Glutamatergic neuron (in vitro differentiated cells): ENCODE measurements at regions not wholly inside any gene's neighbourhood (a gene's known extent, or its start where the extent isn't known, plus 50 kb on each side); places are given as distances from the start of the nearest gene placed in this dataset.

Experiments
- DNase-seq: peaks from one replicate; pipeline ENCODE4 v3.0.0; 2022
- H3K27ac Mint-ChIP-seq: one replicate; pipeline ENCODE4 v1.8.0; 2020; ENCODE audit warnings: mild to moderate bottlenecking, mixed read lengths, inconsistent platforms; ENCODE audit not compliant: unreplicated experiment
- H3K27me3 Mint-ChIP-seq: one replicate; pipeline ENCODE4 v1.8.0; 2020; ENCODE audit warnings: mild to moderate bottlenecking, moderate library complexity, mixed read lengths, inconsistent platforms; ENCODE audit not compliant: unreplicated experiment
- H3K36me3 Mint-ChIP-seq: one replicate; pipeline ENCODE4 v1.8.0; 2020; ENCODE audit warnings: mild to moderate bottlenecking, mixed read lengths, inconsistent platforms; ENCODE audit not compliant: unreplicated experiment
- H3K4me1 Mint-ChIP-seq: one replicate; pipeline ENCODE4 v1.8.0; 2020; ENCODE audit warnings: mild to moderate bottlenecking, low read depth, mixed read lengths, inconsistent platforms; ENCODE audit not compliant: unreplicated experiment
- H3K4me3 Mint-ChIP-seq: one replicate; pipeline ENCODE4 v1.8.0; 2020; ENCODE audit warnings: mild to moderate bottlenecking, mixed read lengths, inconsistent platforms; ENCODE audit not compliant: unreplicated experiment
- H3K9me3 Mint-ChIP-seq: one replicate; pipeline ENCODE4 v1.8.0; 2020; ENCODE audit warnings: mild to moderate bottlenecking, moderate library complexity, mixed read lengths, inconsistent platforms; ENCODE audit not compliant: unreplicated experiment
- CTCF ChIP-seq: fragments of 200-600 bp; sonication (generic); IDR thresholded peaks from one replicate; pipeline ENCODE4 v1.5.0; 2021; ENCODE audit not compliant: partially characterized antibody, unreplicated experiment

GRCh38 chr18:23377669-23378301 is 75.3 kb upstream of the RIOK3 start:
- peaks cover 2% of the 10 kb centered on the region for H3K27me3 Mint-ChIP-seq
- no peak for TF ChIP-seq CTCF
- no peak for DNase-seq
- H3K27ac Mint-ChIP-seq = no peak overlapping the region
- H3K36me3 Mint-ChIP-seq = no peaks in the 10 kb centered on the region
- no peaks in the 10 kb centered on the region for H3K9me3 Mint-ChIP-seq
- H3K4me3 Mint-ChIP-seq = no peak overlapping the region
- H3K4me1 Mint-ChIP-seq = no peaks in the 10 kb centered on the region

- H3K27ac Mint-ChIP-seq = no peak overlapping the region
- H3K4me3 Mint-ChIP-seq = no peak overlapping the region
- no peaks in the 10 kb centered on the region for H3K9me3 Mint-ChIP-seq
- no peaks in the 10 kb centered on the region for H3K36me3 Mint-ChIP-seq
- H3K4me1 Mint-ChIP-seq = no peaks in the 10 kb centered on the region
- peaks cover 2% of the 10 kb centered on the region for H3K27me3 Mint-ChIP-seq
- DNase-seq = no peak
- TF ChIP-seq CTCF = no peak
These were observed 74.8 kb upstream of the RIOK3 start for GRCh38 chr18:23378302-23378686.

GRCh38 chr18:23380001-23380550 is 73.0 kb upstream of the RIOK3 start:
- TF ChIP-seq CTCF = no peak
- no peak for DNase-seq
- no peaks in the 10 kb centered on the region for H3K4me1 Mint-ChIP-seq
- no peaks in the 10 kb centered on the region for H3K9me3 Mint-ChIP-seq
- no peak overlapping the region for H3K4me3 Mint-ChIP-seq
- no peaks in the 10 kb centered on the region for H3K27me3 Mint-ChIP-seq
- no peak overlapping the region for H3K27ac Mint-ChIP-seq
- no peaks in the 10 kb centered on the region for H3K36me3 Mint-ChIP-seq

- TF ChIP-seq CTCF = no peak
- no peaks in the 10 kb centered on the region for H3K4me1 Mint-ChIP-seq
- H3K4me3 Mint-ChIP-seq = no peak overlapping the region
- no peak for DNase-seq
- H3K9me3 Mint-ChIP-seq = no peaks in the 10 kb centered on the region
- H3K27me3 Mint-ChIP-seq = peaks cover 2% of the 10 kb centered on the region
- H3K36me3 Mint-ChIP-seq = no peaks in the 10 kb centered on the region
- H3K27ac Mint-ChIP-seq = no peak overlapping the region
These were observed 72.3 kb upstream of the RIOK3 start for GRCh38 chr18:23380817-23381216.

- H3K4me3 Mint-ChIP-seq = no peak overlapping the region
- no peak overlapping the region for H3K27ac Mint-ChIP-seq
- no peaks in the 10 kb centered on the region for H3K9me3 Mint-ChIP-seq
- DNase-seq = no peak
- no peak for TF ChIP-seq CTCF
- H3K36me3 Mint-ChIP-seq = no peaks in the 10 kb centered on the region
- peaks cover 2% of the 10 kb centered on the region for H3K27me3 Mint-ChIP-seq
- no peaks in the 10 kb centered on the region for H3K4me1 Mint-ChIP-seq
These were observed 69.6 kb upstream of the RIOK3 start for GRCh38 chr18:23383494-23383893.
